Right lobe of liver (tissue), 6 donors: ENCODE measurements at regions not wholly inside any gene's neighbourhood (a gene's known extent, or its start where the extent isn't known, plus 50 kb on each side); places are given as distances from the start of the nearest gene placed in this dataset.

Source experiments
- ATAC-seq, 4 donors: fragments of 200-7000 bp; cut with Tn5 transposase; one replicate each; pipeline ENCODE4 v1.9.1; 2020; ENCODE audit warnings: mild to moderate bottlenecking in 4 of 4, moderate library complexity in 4 of 4
- DNase-seq, 3 donors: peaks; one replicate each; pipeline ENCODE4 v3.0.0-alpha.2; 2020
- H3K27ac ChIP-seq, 3 donors: fragments of 200-600 bp; one replicate each; pipeline ENCODE4 v1.8.0; 2022
- H3K27me3 ChIP-seq, 2 donors: fragments of 200-600 bp; one replicate each; pipeline ENCODE4 v1.8.0; 2022
- H3K36me3 ChIP-seq, 4 donors: fragments of 200-600 bp; sonication (generic) in 1 of 4; one replicate each; pipeline versions ENCODE4 v1.5.1 to v1.8.0; 2017 to 2022; ENCODE audit warnings: control low read depth in 1 of 4
- H3K4me1 ChIP-seq, 4 donors: fragments of 200-600 bp; sonication (generic) in 1 of 4; one replicate each; pipeline versions ENCODE4 v1.5.1 to v1.8.0; 2017 to 2022; ENCODE audit warnings: control low read depth in 1 of 4
- H3K4me3 ChIP-seq, 3 donors: fragments of 200-600 bp; one replicate each; pipeline ENCODE4 v1.8.0; 2022
- H3K9me3 ChIP-seq, 4 donors: fragments of 200-600 bp; sonication (generic) in 1 of 4; one replicate each; pipeline versions ENCODE4 v1.5.1 to v1.8.0; 2017 to 2022; ENCODE audit warnings: control low read depth in 1 of 4
- POLR2A ChIP-seq: fragments of 450-650 bp; IDR thresholded peaks from one replicate; pipeline ENCODE4 v1.6.1; 2017; ENCODE audit warnings: antibody characterized with exemption, mild to moderate bottlenecking
- WGBS: methylation state at CpG from one replicate; pipeline ENCODE4 v1.1.6; 2018; ENCODE audit warnings: low coverage, low lambda C conversion rate; ENCODE audit not compliant: insufficient coverage; ENCODE audit errors: missing lambda C conversion rate; 5-methylcytosine and 5-hydroxymethylcytosine counted together
- intact Hi-C, 2 donors: fragments of 100-400 bp; cut with DNase I; formaldehyde crosslinking; loops; one replicate each; pipeline versions ENCODE4 v1.11.2 to v1.14.1; 2022
- TF ChIP-seq, protein P1 (sequence below), 4 donors: fragments of 200-600 bp in 3 of 4; fragments of 450-650 bp in 1 of 4; IDR thresholded peaks; one replicate each; pipeline versions ENCODE4 v1.5.1 to v1.8.0; 2016 to 2022; ENCODE audit warnings: antibody characterized with exemption in 4 of 4, mild to moderate bottlenecking in 2 of 4
- donor health status: DM: no; HTN: yes; CAD: no.
- donor health status: DM: no; HTN: no; CAD: no.
- donor health status: DM: no; HTN: no; CAD: no.
- donor health status: DM: no; HTN: yes; CAD: no.
- donor health status: DM: no; HTN: yes; CAD: no.

DNA sequence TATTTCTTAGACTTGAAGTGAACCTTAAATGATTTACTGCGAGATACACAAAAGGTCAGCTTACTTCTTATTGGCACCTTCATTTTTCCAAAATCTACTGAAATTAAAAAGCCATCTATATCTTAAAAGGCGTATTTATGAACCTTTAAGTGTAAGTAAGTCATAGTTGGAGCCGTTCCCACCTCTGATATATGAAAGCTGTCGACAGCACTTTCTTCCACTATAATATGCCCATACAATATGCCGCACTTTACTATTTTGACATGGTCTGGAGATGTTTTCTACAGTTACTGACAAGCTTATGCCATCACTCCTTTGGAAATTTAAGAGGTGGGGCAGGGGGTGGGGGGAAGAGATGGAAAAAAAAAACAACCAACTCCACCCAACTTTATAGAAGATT is 155.3 kb downstream of the PHETA1 start:
- Histone ChIP-seq H3K27ac (no peak overlapping the region), H3K9me3 (no peaks in the 10 kb centered on the region), H3K4me3 (no peak overlapping the region), H3K36me3 (no peaks in the 10 kb centered on the region), H3K27me3 (no peaks in the 10 kb centered on the region), H3K4me1 (no peaks in the 10 kb centered on the region)
- ATAC-seq (no peak), DNase-seq (no peak)
- no peak for TF ChIP-seq POLR2A
- TF ChIP-seq, protein P1, sequence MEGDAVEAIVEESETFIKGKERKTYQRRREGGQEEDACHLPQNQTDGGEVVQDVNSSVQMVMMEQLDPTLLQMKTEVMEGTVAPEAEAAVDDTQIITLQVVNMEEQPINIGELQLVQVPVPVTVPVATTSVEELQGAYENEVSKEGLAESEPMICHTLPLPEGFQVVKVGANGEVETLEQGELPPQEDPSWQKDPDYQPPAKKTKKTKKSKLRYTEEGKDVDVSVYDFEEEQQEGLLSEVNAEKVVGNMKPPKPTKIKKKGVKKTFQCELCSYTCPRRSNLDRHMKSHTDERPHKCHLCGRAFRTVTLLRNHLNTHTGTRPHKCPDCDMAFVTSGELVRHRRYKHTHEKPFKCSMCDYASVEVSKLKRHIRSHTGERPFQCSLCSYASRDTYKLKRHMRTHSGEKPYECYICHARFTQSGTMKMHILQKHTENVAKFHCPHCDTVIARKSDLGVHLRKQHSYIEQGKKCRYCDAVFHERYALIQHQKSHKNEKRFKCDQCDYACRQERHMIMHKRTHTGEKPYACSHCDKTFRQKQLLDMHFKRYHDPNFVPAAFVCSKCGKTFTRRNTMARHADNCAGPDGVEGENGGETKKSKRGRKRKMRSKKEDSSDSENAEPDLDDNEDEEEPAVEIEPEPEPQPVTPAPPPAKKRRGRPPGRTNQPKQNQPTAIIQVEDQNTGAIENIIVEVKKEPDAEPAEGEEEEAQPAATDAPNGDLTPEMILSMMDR (IDR thresholded peaks at IDR 0.05): no peak
- intact Hi-C loops: no loop called here
- 87% methylated on average over 5 of the region's 5 CpGs for WGBS

DNA sequence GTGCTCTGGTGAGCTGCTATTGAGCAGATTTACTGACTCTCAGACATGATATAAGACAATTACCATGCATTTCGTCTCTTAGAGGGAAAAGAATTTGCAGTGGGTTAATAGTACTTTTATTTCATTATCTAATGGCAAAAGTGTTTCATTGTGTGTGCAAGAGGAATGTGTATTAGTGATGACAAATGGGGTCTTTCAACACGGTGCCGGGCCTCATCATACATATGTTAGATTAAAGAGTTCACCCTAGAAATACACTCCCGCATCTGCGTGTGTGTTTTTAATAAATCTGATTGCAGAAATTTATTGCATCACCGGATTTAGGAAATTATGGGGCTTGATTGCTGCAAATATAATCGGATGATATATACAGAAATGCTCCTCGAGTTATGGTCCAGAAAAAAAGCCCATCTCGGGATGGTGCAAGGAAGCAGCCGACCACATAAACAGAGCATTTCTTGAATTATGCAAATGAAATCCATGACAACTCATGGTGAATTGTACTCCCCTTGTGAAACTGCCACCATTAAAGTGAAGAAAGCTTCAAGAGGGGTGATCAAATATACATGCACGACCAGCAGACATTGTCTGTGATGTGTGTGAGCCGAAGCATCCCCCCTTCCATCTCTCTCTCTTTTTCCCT is 156.0 kb downstream of the PHETA1 start:
- no peaks in the 10 kb centered on the region for H3K27me3 ChIP-seq
- DNase-seq (no peak), ATAC-seq (no peak)
- intact Hi-C loops: no loop called here
- 81% methylated on average over 12 of the region's 12 CpGs for WGBS
- H3K4me1 ChIP-seq: no peaks in the 10 kb centered on the region
- TF ChIP-seq, protein P1 (IDR thresholded peaks at IDR 0.05): no peak
- no peak for TF ChIP-seq POLR2A
- H3K4me3 ChIP-seq: no peak overlapping the region
- H3K36me3 ChIP-seq: no peaks in the 10 kb centered on the region
- H3K9me3 ChIP-seq: no peaks in the 10 kb centered on the region
- H3K27ac ChIP-seq: no peak overlapping the region

DNA sequence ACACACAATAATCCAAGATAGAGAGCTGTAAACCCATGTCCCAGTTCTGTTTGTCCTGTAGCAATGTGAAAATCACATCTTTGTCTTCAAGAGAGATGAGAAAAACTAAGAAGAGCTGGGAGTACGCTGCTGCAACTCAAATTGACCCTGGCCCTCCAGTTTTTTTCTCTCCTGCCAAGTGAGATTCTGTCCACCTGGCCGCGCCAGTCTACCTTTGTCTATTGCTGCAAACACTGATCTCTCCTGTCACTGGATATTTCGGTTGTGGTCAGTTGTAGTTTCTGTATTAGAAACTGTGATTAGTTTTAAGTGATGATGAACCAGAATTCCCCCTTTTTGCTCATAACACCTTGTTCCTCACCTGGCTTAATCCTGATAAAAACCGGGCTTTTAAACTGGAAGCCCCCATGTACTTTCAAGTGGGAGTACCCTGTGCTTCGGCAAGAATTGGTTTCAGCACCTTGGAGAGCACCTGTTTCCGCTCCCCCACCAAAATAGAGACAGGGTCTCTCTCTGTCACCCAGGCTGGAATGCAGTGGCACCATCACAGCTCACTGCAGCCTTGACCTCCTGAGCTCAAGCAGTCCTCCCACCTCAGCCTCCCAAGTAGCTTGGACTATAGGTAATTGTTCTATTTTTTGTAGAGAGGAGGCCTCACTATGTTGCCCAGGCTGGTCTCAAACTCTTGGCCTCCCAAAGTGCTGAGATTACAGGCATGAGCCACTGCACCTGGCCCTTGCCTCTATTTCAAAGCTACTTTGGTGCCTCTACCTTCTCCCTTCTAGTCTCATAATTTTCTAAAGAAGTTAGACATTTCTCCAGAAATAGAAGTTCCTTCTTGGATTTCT is 156.8 kb downstream of the PHETA1 start:
- TF ChIP-seq, protein P1 (IDR thresholded peaks at IDR 0.05): no peak
- Histone ChIP-seq H3K27me3 (no peaks in the 10 kb centered on the region), H3K9me3 (no peaks in the 10 kb centered on the region), H3K4me3 (no peak overlapping the region), H3K36me3 (no peaks in the 10 kb centered on the region), H3K27ac (no peak overlapping the region), H3K4me1 (no peaks in the 10 kb centered on the region)
- DNase-seq: no peak
- intact Hi-C loops: no loop called here
- no peak for ATAC-seq
- WGBS: 58% methylated on average over 6 of the region's 7 CpGs

DNA sequence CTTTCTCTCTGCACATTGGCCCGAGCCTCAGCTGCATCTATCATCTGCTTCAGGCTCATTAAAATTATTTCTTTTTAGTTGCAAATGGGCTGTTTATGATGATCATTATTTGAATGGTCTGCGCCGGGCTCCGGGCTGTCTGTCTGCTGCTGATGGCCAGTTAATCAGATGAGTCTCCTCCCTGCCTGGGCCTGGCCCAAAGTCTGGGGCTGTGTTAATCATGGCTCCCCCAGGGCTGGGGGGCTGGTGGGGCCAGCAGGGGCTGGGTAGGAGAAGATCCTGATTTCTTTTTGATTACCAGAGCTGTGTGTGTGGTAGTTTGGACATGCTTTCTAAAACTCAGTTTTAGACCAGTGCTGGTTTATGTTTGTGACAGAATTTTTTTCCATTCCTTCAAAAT is 159.1 kb downstream of the PHETA1 start:
- no peak overlapping the region for H3K4me3 ChIP-seq
- TF ChIP-seq, protein P1 (IDR thresholded peaks at IDR 0.05): no peak
- no peak for TF ChIP-seq POLR2A
- no peaks in the 10 kb centered on the region for H3K27me3 ChIP-seq
- H3K4me1 ChIP-seq: no peaks in the 10 kb centered on the region
- DNase-seq (no peak), ATAC-seq (no peak)
- H3K27ac ChIP-seq: no peak overlapping the region
- intact Hi-C loops: no loop called here
- 74% methylated on average over 3 of the region's 4 CpGs for WGBS
- H3K36me3 ChIP-seq: no peaks in the 10 kb centered on the region
- H3K9me3 ChIP-seq: no peaks in the 10 kb centered on the region
